ENCODE measurements at regions not wholly inside any gene's neighbourhood (a gene's known extent, or its start where the extent isn't known, plus 50 kb on each side); places are given as distances from the start of the nearest gene placed in this dataset.

DNA sequence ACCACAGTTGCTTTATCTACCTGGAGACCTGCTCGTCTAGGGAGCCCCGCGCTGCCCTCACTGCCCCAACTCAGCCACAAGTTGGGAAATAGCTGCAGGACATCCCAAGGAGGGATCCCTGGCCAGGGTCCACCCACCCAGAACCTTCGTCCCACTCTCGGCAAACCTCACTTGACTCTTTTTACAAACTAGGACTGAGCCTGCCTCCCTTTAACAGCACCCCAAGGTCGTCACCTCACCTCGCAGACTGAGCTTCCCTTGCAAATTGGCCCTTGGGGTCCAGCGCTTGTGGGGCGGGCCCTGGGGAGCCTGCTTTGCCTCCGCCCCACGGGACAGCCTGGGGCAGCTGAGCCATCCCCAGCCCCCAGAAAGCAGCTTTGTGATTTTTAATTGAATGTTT, 1505.8 kb downstream of the TBC1D22A start:
- Histone ChIP-seq H4K91ac (ENCODE audit: insufficient read depth, low read depth, low read length) (no peak overlapping the region), H3K14ac (replicated peaks; ENCODE audit: low read depth, low read length) (no peak overlapping the region), H3K27ac (ENCODE audit: insufficient read depth, low read length) (no peak overlapping the region), H4K5ac (ENCODE audit: low read depth, low read length) (no peak overlapping the region), H3K4me2 (ENCODE audit: low read depth, low read length) (no peak overlapping the region), H2AK5ac (ENCODE audit: low read depth, low read length) (no peak overlapping the region), H2BK5ac (ENCODE audit: low read depth, low read length, poor library complexity, severe bottlenecking) (no peak overlapping the region), H4K8ac (ENCODE audit: low read depth in 2 of 2, low read length in 2 of 2) (no peak overlapping the region), H2AFZ (replicated peaks; ENCODE audit: low read length, poor library complexity) (no peak overlapping the region), H3K27me3 (ENCODE audit: control insufficient read depth, insufficient read depth, low read length) (no peaks in the 10 kb centered on the region), H3K9me3 (ENCODE audit: control insufficient read depth, insufficient read depth, low read length) (peaks cover 62% of the 10 kb centered on the region), H4K20me1 (ENCODE audit: insufficient read depth, low read length) (no peaks in the 10 kb centered on the region), H2BK20ac (ENCODE audit: low read depth, low read length) (no peak overlapping the region), H2BK120ac (ENCODE audit: low read depth, low read length) (no peak overlapping the region), H2BK15ac (ENCODE audit: low read depth, low read length) (no peak overlapping the region), H3K79me1 (ENCODE audit: low read depth in 1 of 2, low read length in 2 of 2) (no peaks in the 10 kb centered on the region), H3K4me1 (ENCODE audit: control insufficient read depth, insufficient read depth, low read length) (no peaks in the 10 kb centered on the region), H3K4me3 (ENCODE audit: insufficient read depth, low read depth, low read length) (no peak overlapping the region), H3K9me1 (ENCODE audit: insufficient read depth, low read length) (no peaks in the 10 kb centered on the region), H3K4ac (ENCODE audit: low read depth, low read length) (no peak overlapping the region), H3K56ac (ENCODE audit: extremely low read depth, insufficient read depth, low read length) (no peak overlapping the region), H2AK9ac (replicated peaks; ENCODE audit: low read depth, low read length, poor library complexity) (no peak overlapping the region), H3K9ac (ENCODE audit: low read depth, low read length) (no peak overlapping the region), H3K36me3 (ENCODE audit: control insufficient read depth, insufficient read depth, low read length) (no peaks in the 10 kb centered on the region), H3K23ac (ENCODE audit: low read depth, low read length) (no peak overlapping the region), H3K18ac (ENCODE audit: low read depth, low read length) (no peak overlapping the region)
- BruUV-seq (replicated peaks): no TSS peak
- 67% methylated on average over 3 of the region's 11 CpGs; no CpG with 5 or more reads in 1 of the 2 experiments for WGBS, 2 experiments (ENCODE audit: extremely low coverage in 2 of 2, insufficient read length in 1 of 2)
- intact Hi-C loops (cut with micrococcal nuclease): no loop called here
- ChIA-PET CTCF (no interaction called here), POLR2A (ENCODE audit: unreplicated experiment) (no interaction called here)
- ATAC-seq (ENCODE audit: low read depth) (no peak), DNase-seq (no peak)
- in situ Hi-C loops (cut with MboI; ENCODE audit: low sequenced_read_pairs): no loop called here
- no peak for TF ChIP-seq MAFK (IDR thresholded peaks at IDR 0.05; ENCODE audit: low read depth, low read length)
- dilution Hi-C loops (cut with HindIII; ENCODE audit: low sequenced_read_pairs, unreplicated experiment): no loop called here

Data from IMR-90 (cell line).